Neural cell (in vitro differentiated cells): ENCODE measurements at regions not wholly inside any gene's neighbourhood (a gene's known extent, or its start where the extent isn't known, plus 50 kb on each side); places are given as distances from the start of the nearest gene placed in this dataset.

Source experiments
- H2AFZ ChIP-seq: fragments of 200-600, 300-800 bp; sonication (generic), shearing (Covaris generic); 2 replicates; pipeline ENCODE4 v1.6.0; 2014; ENCODE audit warnings: low read depth, mild to moderate bottlenecking, antibody characterized with exemption, low read length, moderate library complexity
- H3F3A ChIP-seq: fragments of 200-600 bp; shearing (Covaris generic); 2 replicates; pipeline ENCODE4 v1.6.1; 2016; ENCODE audit warnings: mild to moderate bottlenecking, moderate library complexity, mixed read lengths, antibody characterized with exemption, low read length; ENCODE audit not compliant: insufficient read depth, poor library complexity, severe bottlenecking
- H3K27ac ChIP-seq: fragments of 200-600, 300-800 bp; sonication (generic), shearing (Covaris generic); 2 replicates; pipeline ENCODE4 v1.5.1; 2014; ENCODE audit warnings: mild to moderate bottlenecking, low read length, moderate library complexity
- H3K27me3 ChIP-seq: fragments of 300-800, 200-600 bp; sonication (generic), shearing (Covaris generic); 2 replicates; pipeline ENCODE4 v1.6.0; 2014; ENCODE audit warnings: mild to moderate bottlenecking, low read depth, low read length, moderate library complexity; ENCODE audit not compliant: insufficient read depth
- H3K36me3 ChIP-seq: fragments of 300-800, 200-600 bp; sonication (generic), shearing (Covaris generic); 2 replicates; pipeline ENCODE4 v1.5.1; 2014; ENCODE audit warnings: mild to moderate bottlenecking, antibody characterized with exemption, low read length, moderate library complexity; ENCODE audit not compliant: insufficient read depth
- H3K4me2 ChIP-seq: fragments of 300-800, 200-600 bp; sonication (generic), shearing (Covaris generic); 2 replicates; pipeline ENCODE4 v1.6.0; 2014; ENCODE audit warnings: mild to moderate bottlenecking, low read length
- H3K4me3 ChIP-seq: fragments of 300-800, 200-600 bp; sonication (generic), shearing (Covaris generic); 2 replicates; pipeline ENCODE4 v1.5.1; 2014; ENCODE audit warnings: mild to moderate bottlenecking, low read length, moderate library complexity
- H3K79me2 ChIP-seq: fragments of 200-600 bp; shearing (Covaris generic); replicated peaks from 2 replicates; pipeline ENCODE4 v1.6.0; 2014; ENCODE audit warnings: mild to moderate bottlenecking, low read length, moderate library complexity; ENCODE audit not compliant: insufficient read depth
- H3K9ac ChIP-seq: fragments of 300-800, 200-600 bp; sonication (generic), shearing (Covaris generic); 2 replicates; pipeline ENCODE4 v1.6.1; 2016; ENCODE audit warnings: mild to moderate bottlenecking, low read length, mixed read lengths
- H3K9me2 ChIP-seq: fragments of 200-600 bp; shearing (Covaris generic); 2 replicates; pipeline ENCODE4 v1.6.1; 2016; ENCODE audit warnings: mild to moderate bottlenecking, low read length, mixed read lengths; ENCODE audit not compliant: insufficient read depth
- H3K9me3 ChIP-seq: fragments of 200-600, 300-800 bp; sonication (generic), shearing (Covaris generic); 2 replicates; pipeline ENCODE4 v1.6.1; 2016; ENCODE audit warnings: mild to moderate bottlenecking, mixed run types, low read length, moderate library complexity, mixed read lengths
- H4K20me1 ChIP-seq: fragments of 200-600 bp; shearing (Covaris generic); 2 replicates; pipeline ENCODE4 v1.6.1; 2016; ENCODE audit warnings: mild to moderate bottlenecking, mixed run types; ENCODE audit not compliant: insufficient read depth
- CTCF ChIP-seq: fragments of 450-650 bp; IDR thresholded peaks from 2 replicates; pipeline ENCODE4 v1.5.1; 2014; ENCODE audit warnings: antibody characterized with exemption, mild to moderate bottlenecking, moderate library complexity; ENCODE audit not compliant: poor library complexity, severe bottlenecking
- EP300 ChIP-seq: fragments of 450-650 bp; conservative IDR thresholded peaks from 2 replicates; pipeline ENCODE4 v1.6.1; 2014; ENCODE audit warnings: antibody characterized with exemption, mild to moderate bottlenecking, moderate library complexity; ENCODE audit not compliant: poor library complexity, severe bottlenecking
- EZH2 ChIP-seq: fragments of 200-600, 300-800 bp; shearing (Covaris generic), sonication (generic); IDR thresholded peaks from 2 replicates; pipeline ENCODE4 v1.6.1; 2014; ENCODE audit warnings: antibody characterized with exemption, low read length, borderline replicate concordance, mild to moderate bottlenecking; ENCODE audit not compliant: insufficient read depth, poor library complexity, severe bottlenecking
- MXI1 ChIP-seq: fragments of 450-650 bp; conservative IDR thresholded peaks from 2 replicates; pipeline ENCODE4 v1.6.1; 2014; ENCODE audit warnings: antibody characterized with exemption, mild to moderate bottlenecking; ENCODE audit not compliant: poor library complexity, severe bottlenecking
- POLR2AphosphoS5 ChIP-seq: IDR thresholded peaks from 2 replicates; pipeline ENCODE4 v1.6.1; 2012
- RAD21 ChIP-seq: fragments of 450-650 bp; conservative IDR thresholded peaks from 2 replicates; pipeline ENCODE4 v1.6.1; 2014; ENCODE audit warnings: antibody characterized with exemption, mild to moderate bottlenecking, moderate library complexity
- SMC3 ChIP-seq: fragments of 450-650 bp; conservative IDR thresholded peaks from 2 replicates; pipeline ENCODE4 v1.6.1; 2014; ENCODE audit warnings: antibody characterized with exemption, mild to moderate bottlenecking, moderate library complexity; ENCODE audit not compliant: poor library complexity
- TAF1 ChIP-seq: IDR thresholded peaks from 2 replicates; pipeline ENCODE4 v1.6.1; 2012; ENCODE audit warnings: low read depth
- TF ChIP-seq, protein P1 (sequence below): IDR thresholded peaks from 2 replicates; pipeline ENCODE4 v1.6.1; 2012; ENCODE audit warnings: borderline replicate concordance

DNA sequence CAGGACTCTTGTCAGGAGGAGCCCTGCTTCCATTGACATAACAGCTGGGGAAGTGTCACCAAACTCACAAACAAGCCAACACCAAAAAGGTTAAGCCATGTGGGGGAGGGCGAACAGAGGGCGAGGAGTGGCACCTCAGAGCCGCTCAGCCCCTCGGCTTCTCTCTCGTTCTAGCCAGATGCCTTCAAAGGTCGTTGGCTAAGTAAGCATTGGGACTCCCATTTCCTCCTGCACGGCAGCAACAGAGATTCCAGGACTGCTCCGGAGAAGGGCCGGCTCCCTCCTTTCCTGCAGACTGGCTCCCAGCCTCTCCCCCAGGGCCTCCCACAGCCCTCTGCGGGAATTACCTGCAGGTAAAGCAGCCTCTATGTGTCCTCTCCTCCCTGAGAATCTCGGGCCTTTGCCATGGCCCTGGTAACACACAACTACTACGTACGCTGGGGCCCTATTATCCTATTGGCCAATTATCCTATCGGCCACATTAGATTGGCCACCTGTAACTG lies 52.1 kb upstream of the RNU6ATAC start:
- Histone ChIP-seq H3K9ac (peak overlapping the region; percentile 36), H3F3A (no peaks in the 10 kb centered on the region), H3K36me3 (no peaks in the 10 kb centered on the region), H3K27me3 (no peaks in the 10 kb centered on the region), H3K27ac (no peak overlapping the region), H3K4me2 (no peak overlapping the region), H3K4me3 (no peak overlapping the region), H4K20me1 (no peaks in the 10 kb centered on the region), H3K9me3 (no peaks in the 10 kb centered on the region), H3K9me2 (no peaks in the 10 kb centered on the region), H3K79me2 (no peaks in the 10 kb centered on the region), H2AFZ (no peak overlapping the region)
- TF ChIP-seq RAD21 = no peak
- TF ChIP-seq EZH2 = no peak
- no peak for TF ChIP-seq CTCF
- TF ChIP-seq, protein P1, sequence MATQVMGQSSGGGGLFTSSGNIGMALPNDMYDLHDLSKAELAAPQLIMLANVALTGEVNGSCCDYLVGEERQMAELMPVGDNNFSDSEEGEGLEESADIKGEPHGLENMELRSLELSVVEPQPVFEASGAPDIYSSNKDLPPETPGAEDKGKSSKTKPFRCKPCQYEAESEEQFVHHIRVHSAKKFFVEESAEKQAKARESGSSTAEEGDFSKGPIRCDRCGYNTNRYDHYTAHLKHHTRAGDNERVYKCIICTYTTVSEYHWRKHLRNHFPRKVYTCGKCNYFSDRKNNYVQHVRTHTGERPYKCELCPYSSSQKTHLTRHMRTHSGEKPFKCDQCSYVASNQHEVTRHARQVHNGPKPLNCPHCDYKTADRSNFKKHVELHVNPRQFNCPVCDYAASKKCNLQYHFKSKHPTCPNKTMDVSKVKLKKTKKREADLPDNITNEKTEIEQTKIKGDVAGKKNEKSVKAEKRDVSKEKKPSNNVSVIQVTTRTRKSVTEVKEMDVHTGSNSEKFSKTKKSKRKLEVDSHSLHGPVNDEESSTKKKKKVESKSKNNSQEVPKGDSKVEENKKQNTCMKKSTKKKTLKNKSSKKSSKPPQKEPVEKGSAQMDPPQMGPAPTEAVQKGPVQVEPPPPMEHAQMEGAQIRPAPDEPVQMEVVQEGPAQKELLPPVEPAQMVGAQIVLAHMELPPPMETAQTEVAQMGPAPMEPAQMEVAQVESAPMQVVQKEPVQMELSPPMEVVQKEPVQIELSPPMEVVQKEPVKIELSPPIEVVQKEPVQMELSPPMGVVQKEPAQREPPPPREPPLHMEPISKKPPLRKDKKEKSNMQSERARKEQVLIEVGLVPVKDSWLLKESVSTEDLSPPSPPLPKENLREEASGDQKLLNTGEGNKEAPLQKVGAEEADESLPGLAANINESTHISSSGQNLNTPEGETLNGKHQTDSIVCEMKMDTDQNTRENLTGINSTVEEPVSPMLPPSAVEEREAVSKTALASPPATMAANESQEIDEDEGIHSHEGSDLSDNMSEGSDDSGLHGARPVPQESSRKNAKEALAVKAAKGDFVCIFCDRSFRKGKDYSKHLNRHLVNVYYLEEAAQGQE = no peak
- TF ChIP-seq POLR2AphosphoS5 = no peak
- TF ChIP-seq MXI1 = no peak
- no peak for TF ChIP-seq EP300
- TF ChIP-seq SMC3 = no peak
- TF ChIP-seq TAF1 = no peak

GRCh38 chr9:134216961-134217360 lies 52.6 kb upstream of the RNU6ATAC start:
- H3K27me3 ChIP-seq = no peaks in the 10 kb centered on the region
- H3K9me3 ChIP-seq = no peaks in the 10 kb centered on the region
- H3K79me2 ChIP-seq = no peaks in the 10 kb centered on the region
- no peak overlapping the region for H3K9ac ChIP-seq
- no peaks in the 10 kb centered on the region for H3F3A ChIP-seq
- TF ChIP-seq TAF1 (no peak), EZH2 (no peak), SMC3 (no peak), POLR2AphosphoS5 (no peak), CTCF (no peak), MXI1 (no peak), RAD21 (no peak), EP300 (no peak)
- TF ChIP-seq, protein P1 = no peak
- H3K27ac ChIP-seq = no peak overlapping the region
- H4K20me1 ChIP-seq = no peaks in the 10 kb centered on the region
- H2AFZ ChIP-seq = no peak overlapping the region
- H3K9me2 ChIP-seq = no peaks in the 10 kb centered on the region
- no peaks in the 10 kb centered on the region for H3K36me3 ChIP-seq
- H3K4me3 ChIP-seq = no peak overlapping the region
- H3K4me2 ChIP-seq = no peak overlapping the region
